OCI-LY7 (cell line): ENCODE measurements at regions not wholly inside any gene's neighbourhood (a gene's known extent, or its start where the extent isn't known, plus 50 kb on each side); places are given as distances from the start of the nearest gene placed in this dataset.
A peak's percentile ranks its signal among the peaks of the same experiment; 100 is the strongest.

Experiments
- BruUV-seq: library from RNA; stranded (reverse); fragments of 400-500 nt; replicated peaks from 2 replicates; lab custom pipeline; 2021; lab: Mats Ljungman, UMichigan
- CTCF ChIA-PET: fragments of 300-600 bp; sonication (Branson Sonifier 250); formaldehyde crosslinking; loops from one replicate; lab custom pipeline; 2022; ENCODE audit warnings: antibody characterized with exemption; ENCODE audit not compliant: unreplicated experiment; lab: Charles Lee
- POLR2A ChIA-PET: fragments of 300-600 bp; sonication (Branson Sonifier 250); formaldehyde crosslinking; loops from one replicate; lab custom pipeline; 2022; ENCODE audit warnings: antibody characterized with exemption; lab: Charles Lee
- DNase-seq: peaks from one replicate; pipeline ENCODE4 v3.0.0-alpha.2; 2015; ENCODE audit warnings: low spot score
- H2AFZ ChIP-seq: fragments of 200-600 bp; sonication (generic), shearing (Covaris generic); 2 replicates; pipeline ENCODE4 v1.6.1; 2014; ENCODE audit warnings: mild to moderate bottlenecking, antibody characterized with exemption, low read length, moderate library complexity
- H3K27ac ChIP-seq: fragments of 200-600 bp; sonication (generic); 2 replicates; pipeline ENCODE4 v1.5.1; 2014; ENCODE audit warnings: mixed run types, low read depth, mild to moderate bottlenecking, moderate library complexity, low read length, inconsistent platforms; ENCODE audit not compliant: poor library complexity, severe bottlenecking
- H3K36me3 ChIP-seq: fragments of 200-600 bp; sonication (generic); 2 replicates; pipeline ENCODE4 v1.6.1; 2014; ENCODE audit warnings: mild to moderate bottlenecking, antibody characterized with exemption, low read length, moderate library complexity, mixed read lengths; ENCODE audit not compliant: insufficient read depth
- H3K4me1 ChIP-seq: fragments of 200-600 bp; sonication (generic); 2 replicates; pipeline ENCODE4 v1.5.1; 2014; ENCODE audit warnings: mild to moderate bottlenecking, low read length; ENCODE audit not compliant: insufficient read depth, poor library complexity, severe bottlenecking
- H3K4me2 ChIP-seq: fragments of 200-600 bp; sonication (generic); 2 replicates; pipeline ENCODE4 v1.6.1; 2014; ENCODE audit warnings: mild to moderate bottlenecking, low read length
- H3K4me3 ChIP-seq: fragments of 200-600 bp; sonication (generic); 2 replicates; pipeline ENCODE4 v1.5.1; 2014; ENCODE audit warnings: mild to moderate bottlenecking, low read depth, low read length; ENCODE audit not compliant: poor library complexity, severe bottlenecking
- H3K79me2 ChIP-seq: fragments of 200-600 bp; sonication (generic); 2 replicates; pipeline ENCODE4 v1.6.1; 2016; ENCODE audit warnings: low read depth, mild to moderate bottlenecking, low read length, moderate library complexity, mixed read lengths; ENCODE audit not compliant: insufficient read depth
- H3K9me2 ChIP-seq: fragments of 200-600 bp; sonication (generic); 2 replicates; pipeline ENCODE4 v1.6.1; 2016; ENCODE audit warnings: mild to moderate bottlenecking, low read length, mixed read lengths; ENCODE audit not compliant: insufficient read depth
- H3K9me3 ChIP-seq: fragments of 200-600 bp; sonication (generic); 2 replicates; pipeline ENCODE4 v1.6.1; 2014; ENCODE audit warnings: mild to moderate bottlenecking, mixed run types, low read length, mixed read lengths
- H4K20me1 ChIP-seq: fragments of 200-600 bp; sonication (generic); 2 replicates; pipeline ENCODE4 v1.6.1; 2014; ENCODE audit warnings: mild to moderate bottlenecking, antibody characterized with exemption, low read length, moderate library complexity, mixed read lengths; ENCODE audit not compliant: insufficient read depth
- CTCF ChIP-seq: fragments of 200-600 bp; sonication (generic); conservative IDR thresholded peaks from 2 replicates; pipeline ENCODE4 v1.5.1; 2014; ENCODE audit warnings: mild to moderate bottlenecking, antibody characterized with exemption, low read length, moderate library complexity, mixed read lengths
- EZH2phosphoT487 ChIP-seq: fragments of 200-600 bp; sonication (generic); IDR thresholded peaks from 2 replicates; pipeline ENCODE4 v1.6.1; 2018; ENCODE audit warnings: low read depth, borderline replicate concordance, mild to moderate bottlenecking, mixed run types, antibody characterized with exemption, low read length, moderate library complexity, mixed read lengths
- intact Hi-C: fragments of 100-400 bp; cut with micrococcal nuclease; formaldehyde crosslinking; loops from one replicate; pipeline ENCODE4 v1.10.0; 2022; ENCODE audit not compliant: unreplicated experiment

GRCh38 chrX:40213092-40213491 lies 115.3 kb upstream of the BCOR start:
- no peaks in the 10 kb centered on the region for H3K9me2 ChIP-seq
- no peak overlapping the region for H3K27ac ChIP-seq
- BruUV-seq: no TSS peak
- TF ChIP-seq EZH2phosphoT487 (no peak), CTCF (no peak)
- no peak overlapping the region for H3K4me3 ChIP-seq
- no peak for DNase-seq
- H3K36me3 ChIP-seq: no peaks in the 10 kb centered on the region
- POLR2A ChIA-PET: no interaction called here
- H2AFZ ChIP-seq: no peak overlapping the region
- H3K9me3 ChIP-seq: no peaks in the 10 kb centered on the region
- H4K20me1 ChIP-seq: no peaks in the 10 kb centered on the region
- peaks cover 15% of the 10 kb centered on the region for H3K4me1 ChIP-seq
- intact Hi-C loops: no loop called here
- H3K79me2 ChIP-seq: no peaks in the 10 kb centered on the region
- CTCF ChIA-PET: no interaction called here
- no peak overlapping the region for H3K4me2 ChIP-seq

- no peaks in the 10 kb centered on the region for H4K20me1 ChIP-seq
- BruUV-seq: no TSS peak
- intact Hi-C loops: loop anchor here (2.0 kb wide), 1 partner anchor 33 kb away; no protein-coding TSS in a partner anchor
- TF ChIP-seq EZH2phosphoT487: no peak
- no peak for DNase-seq
- H3K27ac ChIP-seq: no peak overlapping the region
- no peaks in the 10 kb centered on the region for H3K79me2 ChIP-seq
- H3K9me3 ChIP-seq: no peaks in the 10 kb centered on the region
- POLR2A ChIA-PET: no interaction called here
- H3K4me2 ChIP-seq: no peak overlapping the region
- no peak overlapping the region for H2AFZ ChIP-seq
- no peaks in the 10 kb centered on the region for H3K36me3 ChIP-seq
- no peaks in the 10 kb centered on the region for H3K9me2 ChIP-seq
- CTCF ChIA-PET: no interaction called here
- H3K4me3 ChIP-seq: no peak overlapping the region
- peaks cover 29% of the 10 kb centered on the region for H3K4me1 ChIP-seq
Observed at GRCh38 chrX:40209951-40210617, 112.3 kb upstream of the BCOR start.

GRCh38 chrX:40207626-40208025 lies 109.9 kb upstream of the BCOR start:
- DNase-seq: no peak
- no peaks in the 10 kb centered on the region for H3K9me2 ChIP-seq
- no peak for TF ChIP-seq CTCF
- no peak for TF ChIP-seq EZH2phosphoT487
- intact Hi-C loops: loop anchor here (2.0 kb wide), 1 partner anchor 31 kb away; no protein-coding TSS in a partner anchor
- H3K4me1 ChIP-seq: peaks cover 25% of the 10 kb centered on the region
- no peaks in the 10 kb centered on the region for H3K36me3 ChIP-seq
- H3K4me3 ChIP-seq: no peak overlapping the region
- ChIA-PET POLR2A (no interaction called here), CTCF (no interaction called here)
- H3K9me3 ChIP-seq: no peaks in the 10 kb centered on the region
- no peak overlapping the region for H2AFZ ChIP-seq
- peak overlapping the region; percentile 29; the same call in 1 of the 2 replicates for H3K4me2 ChIP-seq
- H3K79me2 ChIP-seq: no peaks in the 10 kb centered on the region
- H4K20me1 ChIP-seq: no peaks in the 10 kb centered on the region
- no TSS peak for BruUV-seq
- H3K27ac ChIP-seq: no peak overlapping the region
